Parathyroid adenoma (tissue), 2 donors: ENCODE measurements at regions not wholly inside any gene's neighbourhood (a gene's known extent, or its start where the extent isn't known, plus 50 kb on each side); places are given as distances from the start of the nearest gene placed in this dataset.

Source experiments
- H2AFZ ChIP-seq: fragments of 300-600 bp; sonication (generic); one replicate; pipeline ENCODE4 v1.7.0; 2017; ENCODE audit warnings: antibody characterized with exemption, mild to moderate bottlenecking
- H3K27ac ChIP-seq: fragments of 300-600 bp; sonication (generic); one replicate; pipeline ENCODE4 v1.7.0; 2017
- H3K27me3 ChIP-seq: fragments of 300-600 bp; sonication (generic); one replicate; pipeline ENCODE4 v1.7.0; 2017; ENCODE audit warnings: low read length; ENCODE audit not compliant: control insufficient read depth, insufficient read depth
- H3K36me3 ChIP-seq: fragments of 300-600 bp; sonication (generic); one replicate; pipeline ENCODE4 v1.7.0; 2017; ENCODE audit warnings: low read length; ENCODE audit not compliant: control insufficient read depth, insufficient read depth
- H3K4me1 ChIP-seq: fragments of 300-600 bp; sonication (generic); one replicate; pipeline ENCODE4 v1.7.0; 2017; ENCODE audit warnings: control low read depth
- H3K4me2 ChIP-seq: fragments of 300-600 bp; sonication (generic); one replicate; pipeline ENCODE4 v1.7.0; 2017; ENCODE audit warnings: low read length
- H3K4me3 ChIP-seq: fragments of 300-600 bp; sonication (generic); one replicate; pipeline ENCODE4 v1.7.0; 2017; ENCODE audit warnings: low read depth, low read length
- H3K79me2 ChIP-seq: fragments of 300-600 bp; sonication (generic); one replicate; pipeline ENCODE4 v1.7.0; 2017; ENCODE audit warnings: control low read depth
- H3K9ac ChIP-seq: fragments of 300-600 bp; sonication (generic); one replicate; pipeline ENCODE4 v1.7.0; 2017; ENCODE audit warnings: mild to moderate bottlenecking
- H3K9me3 ChIP-seq: fragments of 300-600 bp; sonication (generic); one replicate; pipeline ENCODE4 v1.7.0; 2017; ENCODE audit warnings: low read length; ENCODE audit not compliant: control insufficient read depth
- TF ChIP-seq, protein P1 (sequence below): fragments of 300-600 bp; sonication (generic); IDR thresholded peaks from one replicate; pipeline ENCODE4 v1.7.0; 2017; ENCODE audit warnings: antibody characterized with exemption, mild to moderate bottlenecking
- donor health status: primary hyperparathyroidism.

DNA sequence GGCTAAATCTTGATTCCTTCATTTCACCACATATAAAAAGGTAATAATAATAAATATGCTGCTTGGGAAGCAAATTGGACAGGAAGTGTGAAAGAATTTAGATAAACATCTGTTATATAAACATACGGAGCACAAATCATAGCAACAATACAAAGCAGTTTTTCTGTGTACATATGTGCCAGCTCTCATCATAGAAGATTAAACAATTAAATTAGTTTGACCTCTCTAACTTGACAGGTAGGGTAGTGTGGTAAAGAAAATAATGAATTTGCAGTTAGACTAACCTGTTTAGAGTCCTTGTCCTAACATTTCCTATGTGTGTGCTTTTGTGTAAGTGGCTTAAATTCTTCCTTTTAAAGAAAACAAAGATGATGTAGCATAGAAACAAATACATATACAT, 995.7 kb upstream of the TENM4 start:
- H3K27me3 ChIP-seq = no peaks in the 10 kb centered on the region
- no peak overlapping the region for H3K4me3 ChIP-seq
- H3K4me2 ChIP-seq = no peak overlapping the region
- H3K9ac ChIP-seq = no peak overlapping the region
- H3K79me2 ChIP-seq = no peaks in the 10 kb centered on the region
- TF ChIP-seq, protein P1, sequence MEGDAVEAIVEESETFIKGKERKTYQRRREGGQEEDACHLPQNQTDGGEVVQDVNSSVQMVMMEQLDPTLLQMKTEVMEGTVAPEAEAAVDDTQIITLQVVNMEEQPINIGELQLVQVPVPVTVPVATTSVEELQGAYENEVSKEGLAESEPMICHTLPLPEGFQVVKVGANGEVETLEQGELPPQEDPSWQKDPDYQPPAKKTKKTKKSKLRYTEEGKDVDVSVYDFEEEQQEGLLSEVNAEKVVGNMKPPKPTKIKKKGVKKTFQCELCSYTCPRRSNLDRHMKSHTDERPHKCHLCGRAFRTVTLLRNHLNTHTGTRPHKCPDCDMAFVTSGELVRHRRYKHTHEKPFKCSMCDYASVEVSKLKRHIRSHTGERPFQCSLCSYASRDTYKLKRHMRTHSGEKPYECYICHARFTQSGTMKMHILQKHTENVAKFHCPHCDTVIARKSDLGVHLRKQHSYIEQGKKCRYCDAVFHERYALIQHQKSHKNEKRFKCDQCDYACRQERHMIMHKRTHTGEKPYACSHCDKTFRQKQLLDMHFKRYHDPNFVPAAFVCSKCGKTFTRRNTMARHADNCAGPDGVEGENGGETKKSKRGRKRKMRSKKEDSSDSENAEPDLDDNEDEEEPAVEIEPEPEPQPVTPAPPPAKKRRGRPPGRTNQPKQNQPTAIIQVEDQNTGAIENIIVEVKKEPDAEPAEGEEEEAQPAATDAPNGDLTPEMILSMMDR = no peak
- no peaks in the 10 kb centered on the region for H3K9me3 ChIP-seq
- no peak overlapping the region for H3K27ac ChIP-seq
- no peaks in the 10 kb centered on the region for H3K4me1 ChIP-seq
- H2AFZ ChIP-seq = no peak overlapping the region
- no peaks in the 10 kb centered on the region for H3K36me3 ChIP-seq

DNA sequence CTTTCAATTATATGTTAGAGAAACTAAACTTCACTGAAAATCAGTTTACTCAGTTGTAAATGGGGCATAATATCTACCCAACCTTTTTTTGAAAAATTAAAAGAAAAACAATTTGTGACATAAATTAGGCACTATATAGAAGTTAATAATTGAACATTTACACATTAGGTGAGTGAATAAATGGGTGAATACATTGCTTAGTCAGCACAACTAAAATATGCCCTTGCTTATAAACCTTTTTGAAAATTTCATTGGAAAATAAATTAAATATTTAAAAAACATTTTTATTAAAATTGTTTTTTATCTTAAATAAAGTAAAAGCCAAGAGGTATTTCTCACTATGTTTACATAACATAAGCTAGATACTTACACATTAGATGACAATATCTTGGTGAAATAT, 994.5 kb upstream of the TENM4 start:
- no peak overlapping the region for H3K9ac ChIP-seq
- no peaks in the 10 kb centered on the region for H3K36me3 ChIP-seq
- no peaks in the 10 kb centered on the region for H3K79me2 ChIP-seq
- no peaks in the 10 kb centered on the region for H3K4me1 ChIP-seq
- H3K27me3 ChIP-seq = no peaks in the 10 kb centered on the region
- TF ChIP-seq, protein P1 = no peak
- no peaks in the 10 kb centered on the region for H3K9me3 ChIP-seq
- no peak overlapping the region for H3K4me2 ChIP-seq
- no peak overlapping the region for H3K4me3 ChIP-seq
- H3K27ac ChIP-seq = no peak overlapping the region
- no peak overlapping the region for H2AFZ ChIP-seq

DNA sequence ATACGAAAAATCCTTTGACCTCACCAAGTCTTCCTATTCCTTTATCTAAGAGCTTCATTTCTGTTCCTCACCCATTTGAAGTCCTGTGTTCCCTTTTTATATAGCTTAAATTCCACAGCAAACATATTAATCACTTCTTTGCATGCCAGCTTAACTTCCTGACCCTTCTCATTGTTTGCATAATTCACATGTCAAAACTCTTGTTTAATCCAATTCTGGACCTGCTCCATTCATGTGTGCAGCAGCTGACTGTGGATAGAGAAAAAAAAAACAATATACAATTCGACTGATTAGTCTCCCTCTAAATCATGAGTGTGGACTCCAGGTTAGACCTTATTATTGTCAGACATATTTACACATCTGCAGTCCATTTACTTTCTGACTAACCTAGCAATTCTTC, 991.2 kb upstream of the TENM4 start:
- Histone ChIP-seq H2AFZ (no peak overlapping the region), H3K27me3 (no peaks in the 10 kb centered on the region), H3K27ac (no peak overlapping the region), H3K36me3 (no peaks in the 10 kb centered on the region), H3K9me3 (no peaks in the 10 kb centered on the region), H3K4me1 (no peaks in the 10 kb centered on the region), H3K79me2 (no peaks in the 10 kb centered on the region), H3K4me2 (no peak overlapping the region), H3K9ac (no peak overlapping the region), H3K4me3 (no peak overlapping the region)
- TF ChIP-seq, protein P1 = no peak

DNA sequence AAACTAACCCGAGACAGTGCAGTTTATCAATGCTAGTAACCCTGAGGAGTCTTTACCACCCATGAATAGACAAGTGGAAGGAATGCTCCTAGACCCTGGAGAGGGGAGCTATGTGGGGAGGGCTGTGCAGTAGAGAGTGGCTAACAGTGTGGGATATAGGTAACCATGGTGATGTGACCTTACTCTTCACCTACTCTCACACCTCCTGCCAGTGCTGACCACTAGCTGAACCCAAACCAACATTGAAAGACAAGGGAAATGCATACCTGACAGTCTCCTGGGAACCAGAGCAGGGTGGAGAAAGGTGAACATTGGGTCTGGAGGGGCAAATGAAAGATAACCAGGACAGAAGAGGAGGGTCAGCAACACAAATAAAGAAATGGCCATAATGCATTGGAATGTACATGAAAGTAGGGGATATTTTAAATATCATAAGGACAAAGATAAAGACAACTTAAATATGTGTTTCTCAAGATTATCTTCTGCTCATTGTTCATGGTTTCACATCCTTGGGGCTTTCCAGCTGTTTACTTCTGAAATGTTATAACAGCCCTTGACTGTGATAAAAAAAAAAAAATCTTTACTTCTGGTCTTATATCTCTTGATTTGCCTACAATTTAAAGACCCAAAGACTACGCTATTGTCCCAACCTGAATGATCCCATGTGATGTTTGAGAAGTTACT, 983.3 kb upstream of the TENM4 start:
- TF ChIP-seq, protein P1 = no peak
- Histone ChIP-seq H3K4me2 (no peak overlapping the region), H3K27ac (no peak overlapping the region), H3K4me3 (no peak overlapping the region), H3K36me3 (no peaks in the 10 kb centered on the region), H3K79me2 (no peaks in the 10 kb centered on the region), H3K4me1 (no peaks in the 10 kb centered on the region), H2AFZ (no peak overlapping the region), H3K9me3 (no peaks in the 10 kb centered on the region), H3K27me3 (no peaks in the 10 kb centered on the region), H3K9ac (no peak overlapping the region)

DNA sequence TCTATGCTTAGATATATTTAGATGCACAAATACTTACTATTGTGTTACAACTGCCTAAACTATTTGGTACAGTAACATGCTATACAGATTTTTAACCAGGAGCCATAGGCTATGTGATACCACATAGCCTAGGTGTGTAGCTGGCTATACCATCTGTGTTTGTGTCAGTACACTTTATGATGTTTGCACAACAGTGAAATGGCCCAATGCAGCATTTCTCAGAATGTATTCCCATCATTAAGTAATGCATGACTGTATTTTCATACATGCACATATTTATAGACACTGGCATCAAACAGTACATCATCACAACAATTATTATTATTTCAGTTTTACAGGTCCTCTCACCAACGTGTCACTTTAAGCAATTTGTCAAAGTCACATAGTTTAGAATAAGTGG, 979.5 kb upstream of the TENM4 start:
- no peaks in the 10 kb centered on the region for H3K27me3 ChIP-seq
- no peaks in the 10 kb centered on the region for H3K4me1 ChIP-seq
- TF ChIP-seq, protein P1 = no peak
- no peak overlapping the region for H3K4me3 ChIP-seq
- no peak overlapping the region for H3K9ac ChIP-seq
- H3K27ac ChIP-seq = no peak overlapping the region
- no peaks in the 10 kb centered on the region for H3K36me3 ChIP-seq
- no peak overlapping the region for H3K4me2 ChIP-seq
- no peaks in the 10 kb centered on the region for H3K9me3 ChIP-seq
- H2AFZ ChIP-seq = no peak overlapping the region
- H3K79me2 ChIP-seq = no peaks in the 10 kb centered on the region
